Hypothalamus (tissue), 51 donors: ENCODE measurements at regions not wholly inside any gene's neighbourhood (a gene's known extent, or its start where the extent isn't known, plus 50 kb on each side); places are given as distances from the start of the nearest gene placed in this dataset.

Experiments
- DNase-seq, 51 donors: peaks; one replicate each; lab custom pipeline; 2025; lab: John Stamatoyannopoulos, UW

DNA sequence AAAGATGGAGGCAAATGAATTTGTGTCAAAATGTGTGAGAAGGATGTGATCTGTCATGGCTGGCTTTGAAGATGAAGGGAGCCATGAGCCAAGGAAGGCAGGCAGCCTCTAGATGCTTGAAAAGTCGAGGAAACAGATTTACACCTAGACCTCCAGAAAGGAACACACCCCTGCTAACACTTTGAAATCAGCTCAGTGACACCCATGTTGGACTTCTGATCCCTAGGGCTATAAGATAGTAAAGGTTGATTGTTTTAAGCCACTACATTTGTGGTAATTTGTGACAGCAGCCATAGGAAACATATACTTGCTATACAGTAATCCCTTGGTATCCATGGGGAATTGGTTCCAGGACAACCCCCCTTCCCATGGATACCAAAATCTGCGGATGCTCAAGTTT is 80.5 kb upstream of the DYRK2 start:
- no peak for DNase-seq

DNA sequence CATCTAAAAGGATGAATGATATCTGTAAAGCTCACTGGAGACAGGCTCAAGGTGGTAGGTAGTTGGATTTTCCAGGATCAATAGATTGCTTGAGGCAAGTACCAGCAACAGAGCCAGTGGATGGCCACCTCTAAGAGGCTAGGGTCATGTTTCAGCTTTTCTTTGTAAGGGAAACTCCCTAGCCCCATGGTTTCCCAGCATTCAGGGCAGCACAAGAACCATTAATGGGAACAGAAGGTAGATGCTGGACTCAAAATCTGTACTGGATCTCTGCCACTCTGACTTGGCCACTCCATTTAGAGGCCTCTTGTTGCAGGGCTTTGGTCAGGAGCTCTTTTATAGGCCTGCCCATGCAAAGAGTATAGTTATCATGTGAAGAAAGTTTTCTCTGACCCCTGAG is 76.1 kb upstream of the DYRK2 start:
- DNase-seq: no peak

DNA sequence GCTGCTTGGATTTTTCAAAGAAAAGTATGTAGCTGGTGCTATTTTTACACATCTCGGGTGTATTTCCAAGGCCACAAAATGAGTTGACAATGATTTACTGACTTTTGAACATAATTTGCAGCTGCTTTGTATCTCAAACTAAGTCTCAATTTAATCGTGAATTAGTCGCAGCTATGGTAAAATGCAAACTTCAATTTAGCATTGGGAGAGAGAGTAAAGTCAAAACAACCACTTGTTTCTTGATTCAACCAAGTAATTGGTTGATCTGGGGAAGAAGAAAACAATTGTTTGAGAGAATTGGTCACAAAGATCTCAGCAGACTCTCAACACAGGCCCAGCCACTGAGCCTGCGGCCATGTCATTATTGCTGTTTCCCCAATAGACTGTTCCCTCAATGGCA is 75.0 kb upstream of the DYRK2 start:
- no peak for DNase-seq

DNA sequence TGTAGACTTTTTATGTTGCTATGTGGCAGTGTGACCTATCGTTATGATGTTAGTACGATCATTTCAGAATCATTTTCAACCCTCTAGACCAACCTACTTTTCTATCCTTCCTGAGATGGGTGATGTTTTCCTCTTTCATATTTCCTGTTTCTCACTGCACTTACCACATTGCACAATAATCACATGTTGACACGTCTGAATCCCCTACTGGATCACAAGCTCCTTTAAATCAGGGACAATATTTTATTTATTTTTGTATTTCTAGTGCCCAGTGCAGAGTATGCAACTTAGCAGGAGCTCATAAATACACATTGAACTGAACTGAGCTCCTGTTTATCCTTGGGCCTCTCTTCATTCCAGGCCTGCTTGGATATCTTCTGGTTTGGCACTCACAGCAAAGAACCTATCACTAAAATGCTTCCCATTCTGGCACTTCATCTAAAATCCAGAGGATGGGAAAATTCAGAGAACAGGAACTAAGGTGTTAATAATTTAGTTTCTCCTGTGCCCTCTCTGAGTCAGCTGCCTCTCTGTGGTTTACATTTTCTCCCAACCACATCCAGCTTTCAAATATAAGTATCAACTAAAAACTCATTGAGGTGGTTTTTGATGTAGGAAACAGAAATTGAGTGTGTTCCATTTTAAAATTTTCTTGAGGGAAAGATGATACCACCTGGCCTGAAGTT is 69.4 kb upstream of the DYRK2 start:
- no peak for DNase-seq

DNA sequence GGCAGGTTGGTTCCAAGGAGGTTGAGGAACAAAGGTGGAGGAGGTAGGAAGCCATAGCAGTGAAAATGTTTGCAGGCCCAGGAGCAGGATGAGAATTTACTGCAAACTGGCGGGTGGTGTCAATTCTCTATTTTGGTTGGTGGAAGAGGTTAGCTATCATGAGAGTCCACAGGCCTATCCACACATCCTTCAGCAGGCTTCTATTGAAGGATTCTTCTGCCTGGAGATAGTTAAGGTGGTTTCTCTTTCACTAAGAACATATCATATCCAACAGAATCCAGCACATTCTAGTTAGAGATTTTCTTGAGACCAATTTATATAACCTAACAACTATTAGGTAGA is 68.9 kb upstream of the DYRK2 start:
- DNase-seq: no peak

DNA sequence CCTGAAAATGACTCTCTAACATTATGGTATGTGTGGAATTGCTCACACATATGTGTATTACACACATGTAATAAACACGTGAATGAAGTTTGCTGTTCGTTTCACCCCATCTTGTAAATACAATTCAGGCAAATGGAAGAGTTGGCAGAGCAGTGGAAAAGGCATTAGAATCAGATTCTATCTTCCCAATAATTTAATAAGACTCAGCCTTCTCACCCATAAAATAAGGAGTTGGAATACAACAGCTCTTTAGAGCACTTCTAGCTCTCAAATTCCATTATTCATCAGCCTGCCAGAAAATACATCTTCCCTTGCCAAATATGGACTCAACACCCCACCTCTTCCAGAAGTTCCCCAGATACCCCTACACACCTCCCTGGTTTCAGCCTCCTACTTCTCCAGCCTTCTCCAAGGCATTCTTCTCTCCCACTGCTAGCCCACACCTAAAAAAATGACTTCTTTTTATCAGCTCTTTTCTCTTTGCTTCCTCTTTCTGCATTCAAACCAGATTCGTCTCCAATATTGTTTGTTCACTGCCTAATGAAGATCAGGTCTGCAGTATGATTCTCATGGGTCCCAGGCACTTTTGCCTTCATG is 66.2 kb upstream of the DYRK2 start:
- DNase-seq: no peak

DNA sequence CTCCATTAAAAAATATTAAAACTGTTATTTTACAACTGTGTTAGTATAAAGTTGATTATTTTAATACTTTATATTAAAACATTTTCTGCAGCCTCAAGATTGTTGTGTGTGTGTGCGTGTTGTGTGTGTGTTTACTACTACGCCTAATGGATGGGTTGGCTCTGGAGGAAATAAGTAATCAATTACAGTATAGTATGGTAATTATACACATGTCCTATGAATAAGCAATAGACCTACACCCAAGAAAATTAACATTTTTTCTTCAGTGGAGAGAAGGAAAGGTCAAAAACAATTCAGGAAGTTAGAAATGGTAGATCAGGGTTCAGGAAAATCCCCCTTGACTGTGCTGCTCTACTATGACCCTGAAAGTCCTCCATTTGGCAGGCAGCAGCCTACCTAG is 65.7 kb upstream of the DYRK2 start:
- DNase-seq: no peak

DNA sequence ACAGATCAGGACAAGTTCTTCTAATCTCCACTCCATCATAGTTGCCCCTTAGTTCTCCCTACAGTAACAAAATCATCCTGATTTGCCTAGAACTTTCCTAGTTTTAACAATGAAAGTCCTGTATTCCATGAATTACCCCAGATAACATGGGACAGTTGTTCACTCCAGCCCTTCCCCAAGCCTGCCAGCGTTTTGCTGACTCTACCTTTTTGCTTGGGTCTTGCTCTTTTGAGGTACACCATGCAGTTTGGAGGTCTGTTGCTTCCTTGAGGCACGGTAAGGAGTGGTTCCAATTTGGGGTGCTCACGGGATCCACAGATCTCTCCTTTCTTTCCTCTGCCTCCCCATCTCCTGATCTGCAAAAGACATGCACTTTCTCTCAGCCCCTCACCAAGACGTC is 61.6 kb upstream of the DYRK2 start:
- no peak for DNase-seq

DNA sequence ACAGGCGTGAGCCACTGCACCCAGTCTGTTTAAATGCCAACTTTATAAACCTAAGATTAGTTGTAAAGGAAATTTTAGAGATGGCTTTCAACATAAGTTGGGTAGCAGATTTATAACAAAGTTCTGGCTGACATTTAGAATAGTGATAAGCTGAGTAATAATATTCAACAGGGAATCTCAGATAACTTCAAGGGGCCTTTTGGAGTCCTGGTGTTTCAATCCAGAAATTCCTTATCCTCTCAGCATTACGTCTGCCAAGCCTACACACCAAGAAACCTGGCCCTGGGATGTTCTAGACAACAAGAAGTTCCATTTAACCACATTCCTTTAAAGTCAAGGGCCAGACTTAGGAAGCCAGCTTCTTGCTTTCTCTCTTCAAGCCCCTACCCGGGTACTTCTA is 59.5 kb upstream of the DYRK2 start:
- no peak for DNase-seq

DNA sequence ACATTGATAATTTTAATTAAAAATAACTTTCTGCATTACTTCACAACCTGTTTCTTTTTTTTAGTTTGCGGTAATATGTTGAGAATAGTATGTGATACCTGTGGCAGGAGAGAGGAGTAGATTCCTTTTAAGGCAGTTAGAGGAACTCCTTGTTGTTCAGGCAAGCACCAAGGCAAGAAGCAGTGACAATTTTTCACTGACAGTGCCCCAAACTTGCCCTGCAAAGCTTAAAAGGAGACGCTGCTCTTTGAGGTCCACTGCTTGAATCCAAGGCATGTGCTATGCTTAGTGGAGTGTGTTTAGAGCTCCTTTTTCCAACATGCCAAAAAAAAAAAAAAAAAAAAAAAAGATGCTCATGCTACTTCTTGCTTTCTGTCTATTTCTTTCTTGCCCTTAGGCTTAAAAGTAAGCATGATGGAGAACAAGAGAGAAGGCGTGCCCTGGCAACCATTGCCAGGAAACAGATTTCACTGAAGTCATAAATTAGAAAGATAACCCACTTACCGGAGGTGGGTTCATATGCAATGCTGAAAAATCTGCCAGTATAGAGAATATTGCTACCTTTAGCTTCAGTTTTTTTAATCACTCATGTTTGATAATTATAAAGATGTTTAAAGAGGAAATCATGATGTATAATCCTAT is 58.3 kb upstream of the DYRK2 start:
- DNase-seq: no peak

DNA sequence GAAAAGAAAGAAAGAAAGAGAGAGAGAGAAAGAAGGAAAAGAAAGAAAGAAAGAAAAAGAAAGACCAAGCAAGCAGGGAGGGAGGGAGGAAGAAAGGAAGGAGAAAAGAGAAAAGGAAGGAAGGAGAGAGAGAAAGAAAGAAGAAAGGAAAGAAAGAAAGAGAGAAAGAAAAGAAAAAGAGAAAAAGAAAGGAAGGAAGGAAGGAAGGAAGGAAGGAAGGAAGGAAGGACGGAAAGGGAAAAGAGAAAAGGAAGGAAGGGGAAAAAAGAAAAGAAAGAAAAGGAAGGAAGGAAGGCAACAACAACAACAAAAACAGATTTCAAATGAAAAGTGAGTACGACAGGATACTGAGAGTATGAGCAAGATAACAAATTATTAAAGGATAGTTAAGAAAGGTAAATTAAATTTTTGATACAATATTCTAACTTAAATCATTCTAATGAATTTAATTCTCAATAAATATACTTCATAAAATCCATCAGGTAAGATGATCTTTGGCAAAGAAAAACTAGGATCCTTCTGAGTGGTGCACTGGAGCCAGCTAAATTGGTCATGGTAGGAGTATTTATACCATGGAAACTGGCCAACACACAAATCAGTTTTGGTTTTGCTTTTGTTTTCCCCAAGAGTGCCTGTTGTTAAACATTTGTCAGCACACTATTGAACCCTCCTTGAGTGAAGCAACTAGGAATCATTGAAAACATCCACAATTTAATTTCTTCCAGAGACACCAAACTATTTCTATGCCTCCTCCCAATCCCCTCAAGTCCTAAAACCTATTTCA is 56.1 kb upstream of the DYRK2 start:
- no peak for DNase-seq

DNA sequence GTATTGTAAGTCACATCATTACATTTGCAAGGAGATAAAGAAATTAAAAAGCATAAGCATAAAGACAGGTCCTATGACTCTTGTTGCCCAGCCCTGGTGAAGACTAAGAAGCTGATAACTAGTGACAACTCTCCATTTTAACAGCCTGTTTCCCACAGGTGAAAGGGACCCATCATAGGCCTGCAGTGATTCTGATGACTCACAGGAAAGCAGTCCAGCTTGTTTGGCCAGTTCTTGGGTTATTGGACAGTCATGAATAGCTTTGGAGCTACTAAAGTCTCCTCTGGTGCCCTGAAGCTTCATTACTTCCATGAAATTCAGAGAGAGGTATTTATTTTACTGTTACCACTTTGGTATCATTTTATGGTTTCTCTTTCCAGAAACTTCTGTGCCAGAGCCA is 55.5 kb upstream of the DYRK2 start:
- no peak for DNase-seq

DNA sequence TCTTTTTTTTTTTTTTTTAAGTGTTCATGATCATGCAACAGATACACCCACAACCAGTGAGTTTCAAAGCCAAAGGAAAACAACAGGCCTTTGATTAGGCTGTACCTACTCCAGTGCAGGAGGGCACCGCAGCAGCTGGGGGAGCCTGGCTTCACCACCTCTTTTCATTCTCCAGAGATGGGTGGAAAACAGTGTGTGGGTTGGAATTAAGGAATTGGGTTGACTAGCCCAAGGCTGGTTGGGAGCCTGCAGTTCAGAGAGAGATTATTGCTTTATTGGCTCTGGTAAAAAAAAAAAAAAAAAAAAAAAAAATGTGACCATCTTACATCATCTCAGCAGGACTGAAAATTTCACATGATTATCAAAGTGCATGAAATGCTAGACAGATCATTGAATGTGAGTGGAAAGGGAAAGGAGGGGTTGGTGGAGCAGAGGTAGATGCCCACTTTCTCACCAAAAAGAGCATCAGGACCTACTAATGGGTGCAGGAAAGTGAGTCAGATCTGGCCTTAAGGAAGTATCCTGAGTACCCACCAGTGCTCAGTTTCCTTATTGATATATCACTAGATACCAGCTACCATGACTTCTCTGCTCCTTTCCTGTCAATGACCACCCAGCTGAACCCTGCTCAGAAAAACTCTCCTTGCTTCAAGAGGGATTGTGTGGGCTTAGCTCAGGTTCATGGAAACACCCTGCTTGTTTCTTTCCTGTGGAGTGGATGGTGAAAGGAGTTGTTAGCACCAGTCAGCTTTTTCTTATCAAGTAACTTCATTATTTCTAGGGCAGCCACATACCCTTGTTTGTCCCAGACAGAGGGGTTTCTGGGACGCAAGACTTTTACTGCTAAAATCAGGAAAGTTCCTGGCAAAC is 54.8 kb upstream of the DYRK2 start:
- DNase-seq: no peak

DNA sequence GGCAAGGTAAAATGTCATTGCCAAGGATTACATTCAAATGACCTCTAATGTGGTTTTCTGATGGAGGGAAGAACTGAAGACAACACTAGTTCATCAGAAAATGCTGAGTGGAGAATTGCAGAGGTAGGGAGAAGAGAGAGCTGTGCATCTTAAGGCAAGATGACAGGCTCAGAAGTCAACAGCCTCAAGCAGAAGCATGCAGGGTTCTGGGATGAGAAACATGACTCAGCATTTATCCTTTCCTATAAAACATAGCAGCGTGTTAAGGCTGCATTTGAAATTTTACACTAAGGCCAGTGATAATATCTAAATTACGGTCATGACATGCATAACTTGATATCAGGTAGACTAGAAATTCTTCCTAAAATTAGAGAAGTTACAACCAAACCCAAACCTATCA is 53.7 kb upstream of the DYRK2 start:
- no peak for DNase-seq

DNA sequence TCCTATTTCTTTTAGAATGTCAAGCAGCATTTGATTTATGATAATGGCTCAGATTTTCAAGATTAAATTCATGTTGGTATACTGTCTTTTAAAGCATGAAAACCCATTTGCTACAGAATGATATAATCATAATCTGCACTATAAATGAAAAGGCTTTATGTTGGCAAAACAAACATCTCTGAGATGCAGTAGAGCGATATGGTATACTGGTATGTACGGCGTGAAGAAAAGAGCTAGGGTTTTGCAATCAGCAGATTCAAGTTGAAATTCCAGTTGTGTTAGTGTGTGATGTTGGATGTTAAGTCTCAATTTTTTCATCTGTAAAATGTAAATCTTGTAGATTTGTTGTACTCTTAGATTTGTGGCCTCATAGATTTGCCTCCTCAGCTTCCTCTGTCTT is 53.2 kb upstream of the DYRK2 start:
- DNase-seq: no peak

DNA sequence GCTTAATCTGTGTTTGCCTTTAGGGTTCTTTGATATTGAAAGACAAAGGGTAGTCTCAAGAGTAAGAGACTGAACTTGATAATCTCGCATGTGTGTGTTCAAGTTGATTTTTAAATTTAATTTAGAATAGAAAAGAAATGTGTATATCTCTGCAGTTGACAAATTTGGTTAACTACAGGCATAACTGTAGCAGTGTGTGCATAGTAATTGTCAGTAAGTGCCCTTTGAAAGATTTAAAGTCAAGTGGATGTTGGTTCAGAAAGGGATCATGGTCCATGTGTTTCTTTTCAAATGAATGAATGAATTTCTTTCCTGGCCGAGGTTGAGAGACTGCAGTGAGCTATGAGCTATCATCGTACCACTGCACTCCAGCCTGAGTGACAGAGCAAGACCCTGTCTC is 49.9 kb upstream of the DYRK2 start:
- no peak for DNase-seq
